Activated CD8-positive, alpha-beta memory T cell treated with anti-CD3 and anti-CD28 coated beads, Interleukin-2, amount 10 ng/mL, durations not matched to agents 7 days and 5 days (primary cell): ENCODE measurements at regions not wholly inside any gene's neighbourhood (a gene's known extent, or its start where the extent isn't known, plus 50 kb on each side); places are given as distances from the start of the nearest gene placed in this dataset.

Experiments
- ATAC-seq: fragments of 150-1000 bp; cut with Tn5 transposase; one replicate; pipeline ENCODE4 v1.10.0; 2021; ENCODE audit warnings: moderate library complexity
- CTCF ChIA-PET: fragments of 350-600 bp; sonication (Branson Sonifier 250); formaldehyde crosslinking; loops from one replicate; lab custom pipeline; 2021; ENCODE audit warnings: antibody characterized with exemption; lab: Charles Lee
- DNase-seq: peaks from one replicate; pipeline ENCODE4 v3.0.0-alpha.2; 2020
- H3K27ac Mint-ChIP-seq: one replicate; pipeline ENCODE4 v1.8.0; 2021; ENCODE audit warnings: mild to moderate bottlenecking, mixed read lengths
- H3K27me3 Mint-ChIP-seq: one replicate; pipeline ENCODE4 v1.8.0; 2021; ENCODE audit warnings: mixed read lengths
- H3K36me3 Mint-ChIP-seq: one replicate; pipeline ENCODE4 v1.8.0; 2021; ENCODE audit warnings: mild to moderate bottlenecking, mixed read lengths
- H3K4me1 Mint-ChIP-seq: one replicate; pipeline ENCODE4 v1.8.0; 2021; ENCODE audit warnings: mixed read lengths
- H3K4me3 Mint-ChIP-seq: one replicate; pipeline ENCODE4 v1.8.0; 2021; ENCODE audit warnings: mild to moderate bottlenecking, moderate library complexity, mixed read lengths
- H3K9me3 Mint-ChIP-seq: one replicate; pipeline ENCODE4 v1.8.0; 2022; ENCODE audit warnings: low read depth, mixed read lengths

- Mint-ChIP-seq H3K27me3 (peaks cover 4% of the 10 kb centered on the region), H3K27ac (no peak overlapping the region), H3K36me3 (no peaks in the 10 kb centered on the region), H3K9me3 (peaks cover 4% of the 10 kb centered on the region), H3K4me1 (no peaks in the 10 kb centered on the region), H3K4me3 (no peak overlapping the region)
- CTCF ChIA-PET = no interaction called here
- DNase-seq = no peak
- ATAC-seq = no peak
These were observed 176.1 kb downstream of the AASDH start for GRCh38 chr4:56211202-56211601.

GRCh38 chr4:56210397-56210796 lies 176.9 kb downstream of the AASDH start:
- DNase-seq (no peak), ATAC-seq (no peak)
- Mint-ChIP-seq H3K4me3 (no peak overlapping the region), H3K27ac (no peak overlapping the region), H3K27me3 (peaks cover 3% of the 10 kb centered on the region), H3K36me3 (no peaks in the 10 kb centered on the region), H3K4me1 (no peaks in the 10 kb centered on the region), H3K9me3 (peaks cover 4% of the 10 kb centered on the region)
- CTCF ChIA-PET = no interaction called here

DNA sequence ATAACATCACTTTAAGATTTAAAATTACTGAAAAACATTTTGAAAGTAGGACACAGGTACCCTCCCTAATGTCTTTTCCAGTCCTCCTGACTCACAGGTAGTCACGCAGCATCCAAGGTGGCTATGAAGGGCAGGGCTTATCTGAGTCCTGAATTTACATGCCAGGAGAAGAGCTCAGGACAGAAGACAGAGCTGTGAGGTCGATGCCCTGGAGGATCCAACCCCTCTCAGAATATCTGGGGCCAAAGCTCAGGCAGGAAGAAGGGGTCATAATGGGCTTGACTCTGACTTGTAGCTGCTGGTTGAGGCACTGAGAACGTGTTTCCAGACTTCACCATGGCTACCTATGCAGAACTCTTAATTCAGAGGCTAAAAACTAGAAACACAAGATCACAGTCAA lies 177.5 kb downstream of the AASDH start:
- peaks cover 3% of the 10 kb centered on the region for H3K27me3 Mint-ChIP-seq
- no peak overlapping the region for H3K27ac Mint-ChIP-seq
- ATAC-seq (no peak), DNase-seq (no peak)
- no peaks in the 10 kb centered on the region for H3K4me1 Mint-ChIP-seq
- no peaks in the 10 kb centered on the region for H3K36me3 Mint-ChIP-seq
- CTCF ChIA-PET = no interaction called here
- H3K9me3 Mint-ChIP-seq = peaks cover 4% of the 10 kb centered on the region
- no peak overlapping the region for H3K4me3 Mint-ChIP-seq

GRCh38 chr4:56208103-56208502 lies 179.2 kb downstream of the AASDH start:
- Mint-ChIP-seq H3K4me3 (no peak overlapping the region), H3K36me3 (no peaks in the 10 kb centered on the region), H3K27ac (no peak overlapping the region), H3K9me3 (peaks cover 4% of the 10 kb centered on the region), H3K27me3 (peaks cover 3% of the 10 kb centered on the region), H3K4me1 (no peaks in the 10 kb centered on the region)
- no peak for ATAC-seq
- DNase-seq = no peak
- CTCF ChIA-PET = no interaction called here

DNA sequence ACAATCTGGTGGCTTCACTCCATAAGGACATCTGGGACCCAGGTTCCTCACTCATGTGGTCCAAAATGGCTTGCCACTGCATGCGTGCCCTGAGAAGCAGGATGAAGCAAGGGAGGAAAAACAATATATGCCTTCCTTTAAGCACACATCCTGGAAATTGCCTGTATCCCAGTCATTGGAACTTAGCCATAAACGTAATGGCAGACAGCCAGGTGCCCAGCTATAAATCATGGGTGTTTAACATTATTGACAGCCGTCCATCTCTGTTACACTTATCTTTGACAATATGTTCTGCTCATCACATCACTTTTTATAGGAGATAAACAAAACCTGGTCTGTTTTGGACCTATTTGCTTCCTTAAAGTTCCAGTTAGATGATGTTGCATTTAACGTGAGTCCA lies 181.0 kb downstream of the AASDH start:
- CTCF ChIA-PET = no interaction called here
- H3K36me3 Mint-ChIP-seq = no peaks in the 10 kb centered on the region
- no peak overlapping the region for H3K27ac Mint-ChIP-seq
- H3K4me1 Mint-ChIP-seq = no peaks in the 10 kb centered on the region
- ATAC-seq (no peak), DNase-seq (no peak)
- H3K9me3 Mint-ChIP-seq = peaks cover under 1% of the 10 kb centered on the region
- H3K4me3 Mint-ChIP-seq = no peak overlapping the region
- peaks cover 10% of the 10 kb centered on the region for H3K27me3 Mint-ChIP-seq

DNA sequence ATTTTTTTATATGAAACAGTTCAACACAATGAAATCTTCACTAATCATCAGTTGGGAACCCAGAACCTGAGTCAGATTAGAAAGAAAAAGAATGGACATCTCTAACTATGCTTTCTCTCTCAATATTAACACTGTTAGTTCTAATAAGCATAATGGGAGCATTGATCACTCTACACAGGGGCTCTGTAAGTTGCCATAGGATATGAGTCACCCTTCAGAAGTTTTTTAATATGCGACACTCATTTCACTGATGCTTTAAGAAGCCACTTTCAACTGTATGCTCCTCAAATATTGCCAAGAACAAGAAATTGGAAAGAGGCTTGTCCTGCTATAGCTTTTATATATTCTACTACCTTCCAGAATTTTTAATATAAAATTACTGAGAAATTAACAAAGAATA lies 187.0 kb downstream of the AASDH start:
- ATAC-seq (no peak), DNase-seq (no peak)
- Mint-ChIP-seq H3K4me3 (no peak overlapping the region), H3K9me3 (no peaks in the 10 kb centered on the region), H3K27ac (no peak overlapping the region), H3K27me3 (peaks cover 22% of the 10 kb centered on the region), H3K36me3 (no peaks in the 10 kb centered on the region), H3K4me1 (peaks cover 2% of the 10 kb centered on the region)
- CTCF ChIA-PET = no interaction called here

DNA sequence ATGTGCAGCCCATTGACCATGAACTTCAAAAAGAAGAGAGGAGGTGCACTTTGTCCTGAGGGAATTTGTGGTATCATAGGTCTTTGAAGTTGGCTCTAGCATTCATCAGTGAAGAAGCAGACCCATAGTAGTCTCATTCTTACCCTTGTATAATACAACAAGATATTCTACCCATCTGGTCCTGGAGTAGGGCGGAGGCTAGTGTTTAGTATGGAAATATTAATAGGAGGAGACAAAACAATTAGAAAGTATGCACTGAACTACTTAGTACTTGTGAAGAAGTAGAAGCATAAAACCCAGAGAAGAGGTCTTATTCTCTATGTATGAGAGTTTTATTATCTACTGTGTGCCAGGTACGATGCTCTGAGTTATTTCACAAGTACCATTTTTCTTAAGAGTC lies 189.0 kb downstream of the AASDH start:
- Mint-ChIP-seq H3K27ac (no peak overlapping the region), H3K4me3 (no peak overlapping the region), H3K27me3 (peaks cover 28% of the 10 kb centered on the region), H3K36me3 (no peaks in the 10 kb centered on the region), H3K9me3 (no peaks in the 10 kb centered on the region), H3K4me1 (peaks cover 2% of the 10 kb centered on the region)
- CTCF ChIA-PET = no interaction called here
- no peak for ATAC-seq
- no peak for DNase-seq

- H3K4me3 Mint-ChIP-seq = no peak overlapping the region
- no peak overlapping the region for H3K27ac Mint-ChIP-seq
- no peak for ATAC-seq
- peaks cover 32% of the 10 kb centered on the region for H3K27me3 Mint-ChIP-seq
- no peaks in the 10 kb centered on the region for H3K9me3 Mint-ChIP-seq
- peaks cover 2% of the 10 kb centered on the region for H3K4me1 Mint-ChIP-seq
- H3K36me3 Mint-ChIP-seq = no peaks in the 10 kb centered on the region
- CTCF ChIA-PET = no interaction called here
- DNase-seq = no peak
These were observed 189.9 kb downstream of the AASDH start for GRCh38 chr4:56197387-56197786.

GRCh38 chr4:56195025-56195424 lies 192.3 kb downstream of the AASDH start:
- Mint-ChIP-seq H3K4me3 (no peak overlapping the region), H3K36me3 (no peaks in the 10 kb centered on the region), H3K4me1 (peaks cover 2% of the 10 kb centered on the region), H3K27ac (no peak overlapping the region), H3K27me3 (peaks cover 22% of the 10 kb centered on the region), H3K9me3 (peaks cover 2% of the 10 kb centered on the region)
- DNase-seq = no peak
- no peak for ATAC-seq
- CTCF ChIA-PET = no interaction called here

- Mint-ChIP-seq H3K27me3 (peaks cover 13% of the 10 kb centered on the region), H3K36me3 (no peaks in the 10 kb centered on the region), H3K4me3 (no peak overlapping the region), H3K4me1 (no peaks in the 10 kb centered on the region), H3K27ac (no peak overlapping the region), H3K9me3 (peaks cover 2% of the 10 kb centered on the region)
- CTCF ChIA-PET = no interaction called here
- DNase-seq (no peak), ATAC-seq (no peak)
These were observed 195.8 kb downstream of the AASDH start for GRCh38 chr4:56191534-56191933.

DNA sequence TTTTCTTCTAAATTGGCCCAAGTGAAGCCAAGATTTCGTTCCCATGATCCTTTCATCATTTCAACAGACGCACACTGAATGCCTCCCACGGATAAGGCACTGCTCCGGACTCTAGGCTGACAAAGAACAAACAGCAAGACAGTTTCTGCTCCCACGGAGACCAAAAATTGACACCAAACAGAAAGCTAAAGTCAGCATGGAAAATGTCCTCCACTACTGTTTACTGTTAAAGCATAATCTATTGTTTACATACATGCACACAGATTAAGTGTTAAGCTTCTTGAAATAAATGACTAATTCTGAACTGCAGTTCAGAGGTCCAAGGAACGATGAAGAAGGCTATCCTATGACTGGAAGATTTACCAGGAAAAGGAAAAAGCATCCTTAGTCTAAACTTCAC lies 199.6 kb downstream of the AASDH start:
- peaks cover 2% of the 10 kb centered on the region for H3K9me3 Mint-ChIP-seq
- DNase-seq (no peak), ATAC-seq (no peak)
- H3K27me3 Mint-ChIP-seq = peaks cover 4% of the 10 kb centered on the region
- H3K4me1 Mint-ChIP-seq = peaks cover 2% of the 10 kb centered on the region
- no peaks in the 10 kb centered on the region for H3K36me3 Mint-ChIP-seq
- CTCF ChIA-PET = no interaction called here
- H3K4me3 Mint-ChIP-seq = no peak overlapping the region
- H3K27ac Mint-ChIP-seq = no peak overlapping the region

DNA sequence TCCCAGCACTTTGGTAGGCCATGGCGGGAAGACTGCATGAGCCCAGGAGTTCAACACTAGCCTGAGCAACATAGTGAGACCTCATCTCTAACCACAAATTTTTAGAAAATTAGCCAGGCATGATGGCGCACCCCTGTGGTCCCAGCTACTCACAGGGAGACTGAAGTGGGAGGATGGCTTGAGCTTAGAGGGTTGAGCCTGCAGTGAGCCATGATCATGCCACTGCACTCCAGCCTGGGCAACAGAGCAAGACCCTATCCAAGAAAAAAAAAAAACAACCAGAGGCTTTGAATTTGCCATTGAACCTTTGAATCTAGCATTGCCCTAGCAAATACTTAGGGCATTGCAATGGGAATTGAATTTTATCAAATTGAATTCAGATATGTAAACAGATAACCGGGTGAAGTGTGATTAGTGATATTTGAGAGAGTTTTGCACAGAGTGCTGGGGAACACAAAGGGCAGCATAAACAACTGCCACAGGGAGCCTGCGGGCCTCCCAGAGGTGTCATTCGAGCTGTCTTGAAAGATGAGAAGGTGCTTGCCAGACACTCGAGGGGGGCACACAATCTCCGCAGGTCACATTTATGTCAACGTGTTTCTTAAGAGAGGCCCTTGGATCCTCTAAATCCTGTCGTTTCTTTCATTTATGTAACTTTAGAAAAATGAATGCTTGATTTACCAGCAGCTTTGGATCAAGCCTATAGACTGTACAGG lies 200.3 kb downstream of the AASDH start:
- H3K4me1 Mint-ChIP-seq = peaks cover 2% of the 10 kb centered on the region
- DNase-seq (no peak), ATAC-seq (no peak)
- H3K27ac Mint-ChIP-seq = no peak overlapping the region
- H3K9me3 Mint-ChIP-seq = peaks cover 2% of the 10 kb centered on the region
- no peak overlapping the region for H3K4me3 Mint-ChIP-seq
- H3K27me3 Mint-ChIP-seq = peaks cover 3% of the 10 kb centered on the region
- H3K36me3 Mint-ChIP-seq = no peaks in the 10 kb centered on the region
- CTCF ChIA-PET = no interaction called here

DNA sequence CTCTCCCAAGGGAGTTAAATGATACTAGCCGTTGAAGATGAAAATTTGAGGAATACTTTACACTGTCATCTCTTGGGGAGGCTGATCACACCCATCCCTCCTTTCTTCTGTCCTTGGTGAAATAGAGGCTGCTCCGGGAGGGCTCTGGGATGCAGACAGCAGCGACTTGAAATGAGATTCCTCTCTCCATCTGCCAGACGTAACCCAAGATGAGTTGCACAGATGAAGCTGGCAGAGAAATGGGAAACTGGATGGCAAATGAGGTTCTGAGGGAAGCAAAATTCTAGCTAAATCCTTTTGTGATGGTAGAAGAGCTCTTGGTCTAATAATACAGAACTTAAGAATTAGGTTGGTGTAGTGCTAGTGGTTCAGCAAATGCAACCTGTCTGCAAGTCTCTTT lies 201.4 kb downstream of the AASDH start:
- Mint-ChIP-seq H3K9me3 (no peaks in the 10 kb centered on the region), H3K4me1 (peaks cover 10% of the 10 kb centered on the region), H3K27me3 (peaks cover 3% of the 10 kb centered on the region), H3K27ac (no peak overlapping the region), H3K36me3 (no peaks in the 10 kb centered on the region), H3K4me3 (no peak overlapping the region)
- CTCF ChIA-PET = no interaction called here
- DNase-seq (no peak), ATAC-seq (no peak)

DNA sequence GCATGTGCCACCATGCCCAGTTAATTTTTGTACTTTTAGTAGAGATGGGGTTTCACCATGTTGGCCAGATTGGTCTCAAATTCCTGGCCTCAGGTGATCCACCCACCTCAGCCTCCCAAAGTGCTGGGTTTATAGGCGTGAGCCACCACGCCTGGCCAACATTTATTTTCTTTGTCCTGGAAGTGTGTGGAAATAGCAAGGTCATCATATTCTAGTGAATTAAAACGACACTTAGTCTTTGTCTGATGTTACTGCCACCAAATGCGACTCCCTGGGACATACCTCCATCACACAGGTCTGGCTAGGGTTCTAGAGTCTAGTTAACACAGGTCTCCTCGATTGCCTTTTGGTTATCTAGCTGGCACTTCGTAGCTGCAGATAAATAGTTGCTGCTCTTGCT lies 203.1 kb downstream of the AASDH start:
- H3K4me1 Mint-ChIP-seq = peaks cover 11% of the 10 kb centered on the region
- no peak overlapping the region for H3K27ac Mint-ChIP-seq
- DNase-seq = no peak
- peaks cover 6% of the 10 kb centered on the region for H3K27me3 Mint-ChIP-seq
- no peak overlapping the region for H3K4me3 Mint-ChIP-seq
- CTCF ChIA-PET = no interaction called here
- no peaks in the 10 kb centered on the region for H3K36me3 Mint-ChIP-seq
- ATAC-seq = no peak
- no peaks in the 10 kb centered on the region for H3K9me3 Mint-ChIP-seq
